Gastroesophageal sphincter (tissue), 3 donors: ENCODE measurements at regions not wholly inside any gene's neighbourhood (a gene's known extent, or its start where the extent isn't known, plus 50 kb on each side); places are given as distances from the start of the nearest gene placed in this dataset.

Experiments
- EP300 ChIP-seq: sonication (generic); formaldehyde crosslinking; IDR thresholded peaks from one replicate; pipeline ENCODE4 v1.6.1; 2017; ENCODE audit warnings: antibody characterized with exemption, mild to moderate bottlenecking
- POLR2A ChIP-seq, 2 donors: fragments of 450-650 bp; IDR thresholded peaks; one replicate each; pipeline ENCODE4 v1.6.1; 2017; ENCODE audit warnings: antibody characterized with exemption in 2 of 2, mild to moderate bottlenecking in 2 of 2, moderate library complexity in 1 of 2
- POLR2AphosphoS5 ChIP-seq: sonication (generic); formaldehyde crosslinking; IDR thresholded peaks from one replicate; pipeline ENCODE4 v1.6.1; 2017; ENCODE audit warnings: antibody characterized with exemption
- TF ChIP-seq, protein P1 (sequence below), 4 experiments: fragments of 200-600 bp in 2 of 4; fragments of 450-650 bp in 2 of 4; sonication (generic) in 1 of 4; IDR thresholded peaks; one replicate each; pipeline ENCODE4 v1.5.1; 2017 to 2019; ENCODE audit warnings: antibody characterized with exemption in 4 of 4, mild to moderate bottlenecking in 2 of 4, moderate library complexity in 2 of 4

DNA sequence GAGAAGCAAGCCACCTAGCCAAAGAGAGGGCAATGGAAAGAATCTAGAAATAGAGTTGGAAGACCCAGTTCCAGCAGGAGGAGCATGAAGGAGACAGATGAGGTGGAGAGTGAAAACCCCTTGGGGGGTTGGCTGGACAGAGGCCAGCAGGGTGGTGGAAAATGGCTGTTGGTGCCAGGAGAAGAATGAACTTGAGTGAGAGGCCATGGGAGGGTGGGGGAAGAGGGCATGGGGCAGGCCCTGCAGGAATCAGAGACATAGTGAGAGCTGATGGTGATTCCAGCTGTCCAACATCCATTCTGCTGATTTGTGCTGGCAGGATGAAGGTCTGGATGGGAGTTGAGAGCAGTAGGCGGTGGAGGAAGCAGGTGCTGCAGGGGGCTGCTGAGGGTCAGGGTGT is 108.0 kb upstream of the TNP1 start:
- TF ChIP-seq POLR2A (IDR thresholded peaks at IDR 0.05) (no peak), EP300 (no peak), POLR2AphosphoS5 (no peak)
- TF ChIP-seq, protein P1, sequence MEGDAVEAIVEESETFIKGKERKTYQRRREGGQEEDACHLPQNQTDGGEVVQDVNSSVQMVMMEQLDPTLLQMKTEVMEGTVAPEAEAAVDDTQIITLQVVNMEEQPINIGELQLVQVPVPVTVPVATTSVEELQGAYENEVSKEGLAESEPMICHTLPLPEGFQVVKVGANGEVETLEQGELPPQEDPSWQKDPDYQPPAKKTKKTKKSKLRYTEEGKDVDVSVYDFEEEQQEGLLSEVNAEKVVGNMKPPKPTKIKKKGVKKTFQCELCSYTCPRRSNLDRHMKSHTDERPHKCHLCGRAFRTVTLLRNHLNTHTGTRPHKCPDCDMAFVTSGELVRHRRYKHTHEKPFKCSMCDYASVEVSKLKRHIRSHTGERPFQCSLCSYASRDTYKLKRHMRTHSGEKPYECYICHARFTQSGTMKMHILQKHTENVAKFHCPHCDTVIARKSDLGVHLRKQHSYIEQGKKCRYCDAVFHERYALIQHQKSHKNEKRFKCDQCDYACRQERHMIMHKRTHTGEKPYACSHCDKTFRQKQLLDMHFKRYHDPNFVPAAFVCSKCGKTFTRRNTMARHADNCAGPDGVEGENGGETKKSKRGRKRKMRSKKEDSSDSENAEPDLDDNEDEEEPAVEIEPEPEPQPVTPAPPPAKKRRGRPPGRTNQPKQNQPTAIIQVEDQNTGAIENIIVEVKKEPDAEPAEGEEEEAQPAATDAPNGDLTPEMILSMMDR (IDR thresholded peaks at IDR 0.05) = no peak
